NT2/D1 (cell line): ENCODE measurements at regions not wholly inside any gene's neighbourhood (a gene's known extent, or its start where the extent isn't known, plus 50 kb on each side); places are given as distances from the start of the nearest gene placed in this dataset.

Experiments
- DNase-seq: peaks from one replicate; pipeline ENCODE4 v3.0.0-alpha.2; 2011; ENCODE audit warnings: low read depth, low spot score
- H3K27me3 ChIP-seq: 2 replicates; pipeline ENCODE4 v1.6.0; 2011; ENCODE audit warnings: mild to moderate bottlenecking; ENCODE audit not compliant: insufficient read length, insufficient read depth
- H3K36me3 ChIP-seq: 2 replicates; pipeline ENCODE4 v1.6.1; 2011; ENCODE audit warnings: mild to moderate bottlenecking, low read length, mixed read lengths; ENCODE audit not compliant: insufficient read depth, insufficient read length
- H3K4me1 ChIP-seq: 2 replicates; pipeline ENCODE4 v1.5.1; 2011; ENCODE audit not compliant: insufficient read depth, insufficient read length
- H3K4me3 ChIP-seq: 2 replicates; pipeline ENCODE4 v1.5.1; 2011; ENCODE audit warnings: low read depth; ENCODE audit not compliant: insufficient read length
- H3K9ac ChIP-seq: 2 replicates; pipeline ENCODE4 v1.6.0; 2011; ENCODE audit warnings: low read depth; ENCODE audit not compliant: insufficient read length
- H3K9me3 ChIP-seq: 2 replicates; pipeline ENCODE4 v1.5.1; 2011; ENCODE audit warnings: mild to moderate bottlenecking, low read length; ENCODE audit not compliant: insufficient read depth
- SUZ12 ChIP-seq: IDR thresholded peaks from 2 replicates; pipeline ENCODE4 v1.6.1; 2011; ENCODE audit not compliant: insufficient read length, insufficient read depth; ENCODE audit errors: extremely low read depth
- YY1 ChIP-seq: IDR thresholded peaks from 2 replicates; pipeline ENCODE4 v1.6.1; 2011; ENCODE audit not compliant: insufficient read length, insufficient read depth
- ZNF274 ChIP-seq: IDR thresholded peaks from 2 replicates; pipeline ENCODE4 v1.6.1; 2011; ENCODE audit warnings: mild to moderate bottlenecking, low read depth, low read length

DNA sequence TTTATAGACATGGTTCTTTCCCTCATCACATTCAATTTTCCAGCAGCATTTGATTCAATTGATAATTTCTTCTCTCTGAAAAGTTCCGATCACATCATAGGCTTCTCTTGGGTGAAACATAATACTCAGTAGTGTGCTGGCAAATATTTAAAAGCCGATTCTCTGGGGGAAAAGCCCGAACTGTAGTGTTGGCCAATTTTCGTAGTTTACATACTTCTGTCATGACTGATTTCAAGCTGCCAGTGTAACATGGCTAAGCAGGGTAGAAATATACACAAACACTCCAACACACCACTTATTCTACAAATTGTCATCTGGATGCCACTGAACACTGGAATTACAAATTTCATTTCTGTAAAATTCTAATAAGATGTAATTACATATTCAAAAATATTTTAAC lies 56.1 kb upstream of the FREM2 start:
- Histone ChIP-seq H3K36me3 (no peaks in the 10 kb centered on the region), H3K4me3 (no peak overlapping the region), H3K9me3 (no peaks in the 10 kb centered on the region), H3K9ac (no peak overlapping the region), H3K27me3 (no peaks in the 10 kb centered on the region), H3K4me1 (no peaks in the 10 kb centered on the region)
- DNase-seq, result no peak
- TF ChIP-seq ZNF274 (no peak), SUZ12 (no peak), YY1 (no peak)

- TF ChIP-seq YY1, result no peak
- TF ChIP-seq ZNF274, result no peak
- TF ChIP-seq SUZ12, result no peak
- Histone ChIP-seq H3K9ac (no peak overlapping the region), H3K9me3 (no peaks in the 10 kb centered on the region), H3K4me1 (no peaks in the 10 kb centered on the region), H3K27me3 (no peaks in the 10 kb centered on the region), H3K36me3 (no peaks in the 10 kb centered on the region), H3K4me3 (no peak overlapping the region)
- no peak for DNase-seq
Observed at GRCh38 chr13:38635030-38635429, 51.8 kb upstream of the FREM2 start.

DNA sequence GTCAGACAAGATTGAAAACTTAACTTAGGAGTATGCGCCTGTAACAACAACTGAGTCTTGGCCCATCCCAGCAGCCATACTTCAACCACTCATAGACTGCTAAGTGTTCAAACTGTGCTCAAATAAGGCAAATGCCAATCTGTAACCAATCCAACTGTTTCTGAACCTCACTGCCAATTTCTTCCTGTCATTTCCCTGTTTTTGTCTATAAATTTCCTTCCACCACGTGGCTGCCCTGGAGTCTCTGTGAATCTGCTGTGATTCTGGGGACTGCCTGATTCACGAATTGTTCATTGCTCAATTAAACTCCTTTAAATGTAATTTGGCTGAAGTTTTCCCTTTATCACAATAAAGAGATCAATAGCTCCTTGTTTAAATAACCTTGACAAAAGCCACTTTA lies 50.8 kb upstream of the FREM2 start:
- Histone ChIP-seq H3K4me1 (no peaks in the 10 kb centered on the region), H3K4me3 (no peak overlapping the region), H3K9me3 (no peaks in the 10 kb centered on the region), H3K9ac (no peak overlapping the region), H3K27me3 (no peaks in the 10 kb centered on the region), H3K36me3 (no peaks in the 10 kb centered on the region)
- TF ChIP-seq SUZ12 (no peak), ZNF274 (no peak), YY1 (no peak)
- DNase-seq, result no peak

GRCh38 chr13:38636761-38637160 lies 50.1 kb upstream of the FREM2 start:
- no peak for DNase-seq
- no peaks in the 10 kb centered on the region for H3K4me1 ChIP-seq
- no peak overlapping the region for H3K9ac ChIP-seq
- TF ChIP-seq YY1 (no peak), SUZ12 (no peak), ZNF274 (no peak)
- H3K27me3 ChIP-seq, result no peaks in the 10 kb centered on the region
- H3K9me3 ChIP-seq, result no peaks in the 10 kb centered on the region
- H3K36me3 ChIP-seq, result no peaks in the 10 kb centered on the region
- no peak overlapping the region for H3K4me3 ChIP-seq
